GM13977 (cell line): ENCODE measurements at regions not wholly inside any gene's neighbourhood (a gene's known extent, or its start where the extent isn't known, plus 50 kb on each side); places are given as distances from the start of the nearest gene placed in this dataset.

Experiments
- DNase-seq: peaks from one replicate; pipeline ENCODE4 v3.0.0; 2012; ENCODE audit warnings: low spot score
- in situ Hi-C: fragments of 300-500 bp; cut with MboI; formaldehyde crosslinking; loops from one replicate; pipeline ENCODE4 v1.12.0; 2022; ENCODE audit warnings: low sequenced_read_pairs, low pct_unique_long_range_greater_than_20kb, mixed read lengths, inconsistent platforms; ENCODE audit not compliant: unreplicated experiment
- TF ChIP-seq, protein P1 (sequence below): IDR thresholded peaks from 2 replicates; pipeline ENCODE4 v1.5.1; 2012; ENCODE audit warnings: mild to moderate bottlenecking, control low read depth; ENCODE audit not compliant: insufficient read depth; ENCODE audit errors: extremely low read depth, missing control alignments

DNA sequence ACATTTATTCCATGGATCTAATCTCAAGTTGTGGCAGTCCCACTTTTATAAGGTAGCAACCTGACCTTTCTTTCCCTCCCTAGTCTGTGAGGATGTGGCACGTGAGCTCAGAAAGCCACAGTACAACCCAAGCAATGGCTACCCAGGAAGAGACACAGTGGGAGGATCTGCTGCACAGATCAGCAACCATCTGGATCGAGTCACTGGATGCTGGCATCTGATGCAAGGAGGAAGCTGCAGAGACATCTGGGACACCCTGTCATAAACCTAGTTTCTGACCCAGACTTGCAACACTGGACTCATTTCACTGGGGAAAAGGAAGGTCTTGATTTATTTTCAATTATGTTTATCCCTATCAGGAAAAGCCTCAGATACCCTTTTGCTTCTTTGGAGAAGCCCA is 327.1 kb downstream of the PAPSS1 start:
- TF ChIP-seq, protein P1, sequence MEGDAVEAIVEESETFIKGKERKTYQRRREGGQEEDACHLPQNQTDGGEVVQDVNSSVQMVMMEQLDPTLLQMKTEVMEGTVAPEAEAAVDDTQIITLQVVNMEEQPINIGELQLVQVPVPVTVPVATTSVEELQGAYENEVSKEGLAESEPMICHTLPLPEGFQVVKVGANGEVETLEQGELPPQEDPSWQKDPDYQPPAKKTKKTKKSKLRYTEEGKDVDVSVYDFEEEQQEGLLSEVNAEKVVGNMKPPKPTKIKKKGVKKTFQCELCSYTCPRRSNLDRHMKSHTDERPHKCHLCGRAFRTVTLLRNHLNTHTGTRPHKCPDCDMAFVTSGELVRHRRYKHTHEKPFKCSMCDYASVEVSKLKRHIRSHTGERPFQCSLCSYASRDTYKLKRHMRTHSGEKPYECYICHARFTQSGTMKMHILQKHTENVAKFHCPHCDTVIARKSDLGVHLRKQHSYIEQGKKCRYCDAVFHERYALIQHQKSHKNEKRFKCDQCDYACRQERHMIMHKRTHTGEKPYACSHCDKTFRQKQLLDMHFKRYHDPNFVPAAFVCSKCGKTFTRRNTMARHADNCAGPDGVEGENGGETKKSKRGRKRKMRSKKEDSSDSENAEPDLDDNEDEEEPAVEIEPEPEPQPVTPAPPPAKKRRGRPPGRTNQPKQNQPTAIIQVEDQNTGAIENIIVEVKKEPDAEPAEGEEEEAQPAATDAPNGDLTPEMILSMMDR = no peak
- DNase-seq = no peak
- in situ Hi-C loops = no loop called here

GRCh38 chr4:107392380-107392779 is 327.7 kb downstream of the PAPSS1 start:
- in situ Hi-C loops = no loop called here
- DNase-seq = no peak
- TF ChIP-seq, protein P1 = no peak

GRCh38 chr4:107391630-107392028 is 328.4 kb downstream of the PAPSS1 start:
- in situ Hi-C loops = no loop called here
- TF ChIP-seq, protein P1 = no peak
- DNase-seq = no peak

DNA sequence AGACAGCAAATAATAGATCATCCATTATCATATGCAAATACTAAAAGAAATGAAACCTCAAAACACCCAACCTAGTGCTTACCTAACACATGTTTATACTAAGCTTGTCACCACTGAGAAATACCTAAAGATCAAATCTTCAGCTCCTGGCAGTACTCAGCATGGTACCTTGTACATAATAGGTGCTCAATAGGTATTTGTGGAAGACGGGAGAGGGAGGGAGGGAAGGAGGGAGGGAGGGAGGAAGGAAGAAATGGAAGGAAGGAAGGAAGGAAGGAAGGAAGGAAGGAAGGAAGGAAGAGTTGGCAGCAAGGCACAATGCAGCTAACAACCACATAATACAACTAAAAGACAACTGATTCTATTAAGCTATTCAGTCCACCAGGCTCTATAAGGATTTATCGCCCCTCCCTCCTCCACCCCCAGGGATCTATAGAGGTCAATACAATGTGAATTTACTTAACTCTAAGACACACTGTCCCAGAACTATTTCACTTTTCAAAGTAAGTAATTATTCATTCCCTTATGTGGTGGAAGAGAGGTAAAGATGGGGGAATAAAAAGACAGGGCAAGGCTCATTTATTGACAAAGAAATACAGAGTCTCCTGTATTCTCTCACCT is 328.9 kb downstream of the PAPSS1 start:
- no peak for DNase-seq
- in situ Hi-C loops = no loop called here
- TF ChIP-seq, protein P1 = no peak

GRCh38 chr4:107389965-107390364 is 330.1 kb downstream of the PAPSS1 start:
- TF ChIP-seq, protein P1 = no peak
- in situ Hi-C loops = no loop called here
- DNase-seq = no peak

GRCh38 chr4:107388736-107389274 is 331.2 kb downstream of the PAPSS1 start:
- in situ Hi-C loops = no loop called here
- TF ChIP-seq, protein P1 = no peak
- DNase-seq = no peak
